Uterus (tissue), 3 donors: ENCODE measurements at regions not wholly inside any gene's neighbourhood (a gene's known extent, or its start where the extent isn't known, plus 50 kb on each side); places are given as distances from the start of the nearest gene placed in this dataset. TPM values are rescaled to one million over a fixed set of nuclear protein-coding genes. Genes with fewer than 3 reads are reported as not detected.
"Not testable (repeated sequence)": the region's sequence is repeated elsewhere in the genome, so short reads cannot be mapped to it uniquely, and the experiment has no call there.

Source experiments
- DNase-seq, 2 donors: peaks; one replicate each; pipeline ENCODE4 v3.0.0-alpha.2; 2019 to 2020
- H3K27ac ChIP-seq, 2 donors: fragments of 200-600 bp; sonication (generic); 1 replicate in 1 of 2; 2 replicates in 1 of 2; pipeline ENCODE4 v1.5.1; 2016 to 2018
- H3K27me3 ChIP-seq, 2 donors: fragments of 200-600 bp; sonication (generic); one replicate each; pipeline ENCODE4 v1.5.1; 2018 to 2019; ENCODE audit warnings: control low read depth in 1 of 2
- H3K36me3 ChIP-seq, 2 donors: fragments of 200-600 bp; sonication (generic); one replicate each; pipeline ENCODE4 v1.5.1; 2019; ENCODE audit warnings: control low read depth in 1 of 2
- H3K4me1 ChIP-seq, 2 donors: fragments of 200-600 bp; sonication (generic); one replicate each; pipeline ENCODE4 v1.5.1; 2018 to 2019; ENCODE audit warnings: control low read depth in 1 of 2
- H3K4me3 ChIP-seq, 2 donors: fragments of 200-600 bp; sonication (generic); 1 replicate in 1 of 2; 2 replicates in 1 of 2; pipeline ENCODE4 v1.5.1; 2018 to 2019; ENCODE audit warnings: mild to moderate bottlenecking in 1 of 2
- H3K9me3 ChIP-seq, 2 donors: fragments of 200-600 bp; sonication (generic); one replicate each; pipeline ENCODE4 v1.5.1; 2019; ENCODE audit warnings: control low read depth in 1 of 2
- POLR2A ChIP-seq, 2 donors: fragments of 450-650 bp; IDR thresholded peaks; one replicate each; pipeline ENCODE4 v1.6.1; 2016; ENCODE audit warnings: antibody characterized with exemption in 2 of 2, mild to moderate bottlenecking in 1 of 2, moderate library complexity in 1 of 2
- intact Hi-C: fragments of 100-400 bp; cut with DNase I; formaldehyde crosslinking; loops from one replicate; pipeline ENCODE4 v1.15.1; 2023; ENCODE audit warnings: low total_unique reads
- microRNA-seq: library from miRNA; unstranded; fragments of <30 nt; microRNA quantifications from one replicate; pipeline ENCODE4, GENCODE V29; 2016; ENCODE audit warnings: borderline microRNAs expressed, borderline replicate concordance
- small RNA-seq: library from RNA; depleted of rRNA; stranded (forward); fragments of <200 nt; gene quantifications from one replicate; pipeline ENCODE3, GENCODE V24; 2016
- TF ChIP-seq, protein P1 (sequence below), 4 experiments: fragments of 200-600 bp in 2 of 4; fragments of 450-650 bp in 2 of 4; sonication (generic) in 2 of 4; IDR thresholded peaks; one replicate each; pipeline ENCODE4 v1.5.1; 2016 to 2019; ENCODE audit warnings: antibody characterized with exemption in 4 of 4, mild to moderate bottlenecking in 2 of 4, moderate library complexity in 1 of 4
- donor health status: DM: yes; HTN: yes; CAD: no.

GRCh38 chr4:9716093-9716492 lies 65.3 kb upstream of the DRD5 start:
- H3K4me3 ChIP-seq: no peak overlapping the region
- H3K9me3 ChIP-seq: no peaks in the 10 kb centered on the region

DNA sequence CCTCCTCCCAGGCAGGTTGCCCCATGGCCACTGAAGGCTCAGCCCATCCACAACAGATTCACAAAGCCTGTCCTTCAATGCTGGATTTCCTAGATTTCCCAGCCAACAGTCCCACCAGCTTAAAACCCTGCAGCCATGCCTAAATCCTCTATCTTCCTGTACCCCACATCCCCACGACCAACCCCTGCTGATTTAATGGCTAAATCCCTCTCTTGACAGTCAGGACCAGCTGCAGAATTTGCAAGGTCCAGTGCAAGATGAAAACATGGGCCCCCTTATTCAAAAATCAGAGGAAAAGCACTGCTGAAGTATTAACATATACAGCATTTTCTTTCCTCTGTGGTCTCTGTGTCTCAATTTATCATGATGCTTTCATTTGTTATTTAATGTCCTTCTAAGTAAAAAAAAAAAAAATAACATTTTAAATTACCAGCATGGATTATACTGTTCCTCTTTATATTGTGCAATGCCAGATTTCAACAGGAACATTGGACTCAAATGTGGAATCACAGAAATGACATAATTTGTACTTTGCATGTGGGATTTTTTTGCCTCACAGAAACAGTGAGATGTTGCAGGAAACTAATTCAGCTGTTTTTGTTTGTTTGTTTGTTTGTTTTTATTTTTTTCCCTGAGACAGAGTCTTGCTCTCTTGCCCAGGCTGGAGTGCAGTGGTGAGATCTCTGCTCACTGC lies 63.0 kb upstream of the DRD5 start:
- H3K27me3 ChIP-seq, intact Hi-C loops, H3K9me3 ChIP-seq, H3K36me3 ChIP-seq, DNase-seq, H3K4me1 ChIP-seq, H3K4me3 ChIP-seq, H3K27ac ChIP-seq: not testable (repeated sequence)

More at GRCh38 chr4:9716093-9716492, 65.3 kb upstream of the DRD5 start:
- no peak for DNase-seq
- no peaks in the 10 kb centered on the region for H3K27me3 ChIP-seq
- intact Hi-C loops: no loop called here
- H3K27ac ChIP-seq: no peak overlapping the region
- TF ChIP-seq, protein P1, sequence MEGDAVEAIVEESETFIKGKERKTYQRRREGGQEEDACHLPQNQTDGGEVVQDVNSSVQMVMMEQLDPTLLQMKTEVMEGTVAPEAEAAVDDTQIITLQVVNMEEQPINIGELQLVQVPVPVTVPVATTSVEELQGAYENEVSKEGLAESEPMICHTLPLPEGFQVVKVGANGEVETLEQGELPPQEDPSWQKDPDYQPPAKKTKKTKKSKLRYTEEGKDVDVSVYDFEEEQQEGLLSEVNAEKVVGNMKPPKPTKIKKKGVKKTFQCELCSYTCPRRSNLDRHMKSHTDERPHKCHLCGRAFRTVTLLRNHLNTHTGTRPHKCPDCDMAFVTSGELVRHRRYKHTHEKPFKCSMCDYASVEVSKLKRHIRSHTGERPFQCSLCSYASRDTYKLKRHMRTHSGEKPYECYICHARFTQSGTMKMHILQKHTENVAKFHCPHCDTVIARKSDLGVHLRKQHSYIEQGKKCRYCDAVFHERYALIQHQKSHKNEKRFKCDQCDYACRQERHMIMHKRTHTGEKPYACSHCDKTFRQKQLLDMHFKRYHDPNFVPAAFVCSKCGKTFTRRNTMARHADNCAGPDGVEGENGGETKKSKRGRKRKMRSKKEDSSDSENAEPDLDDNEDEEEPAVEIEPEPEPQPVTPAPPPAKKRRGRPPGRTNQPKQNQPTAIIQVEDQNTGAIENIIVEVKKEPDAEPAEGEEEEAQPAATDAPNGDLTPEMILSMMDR (IDR thresholded peaks at IDR 0.05): no peak
- no peak for TF ChIP-seq POLR2A (IDR thresholded peaks at IDR 0.05)
- no peaks in the 10 kb centered on the region for H3K36me3 ChIP-seq
- no peaks in the 10 kb centered on the region for H3K4me1 ChIP-seq

- DNase-seq, H3K27me3 ChIP-seq, H3K4me1 ChIP-seq, H3K9me3 ChIP-seq, intact Hi-C loops, H3K4me3 ChIP-seq, H3K27ac ChIP-seq, H3K36me3 ChIP-seq: not testable (repeated sequence)
Observed at GRCh38 chr4:9722131-9722530, 59.3 kb upstream of the DRD5 start.

Small RNAs in the stretch of these regions (microRNA-seq; reads per million reads assigned to microRNA genes)
- not detected for gene MIR548I2

Small RNAs in the stretch of these regions (small RNA-seq; reads per million reads assigned to genes)
- not detected for gene MIR548I2
- gene RF00017: not detected
- not detected for gene SNRPCP13
